ENCODE measurements at regions not wholly inside any gene's neighbourhood (a gene's known extent, or its start where the extent isn't known, plus 50 kb on each side); places are given as distances from the start of the nearest gene placed in this dataset.
"Not testable (repeated sequence)": the region's sequence is repeated elsewhere in the genome, so short reads cannot be mapped to it uniquely, and the experiment has no call there.

DNA sequence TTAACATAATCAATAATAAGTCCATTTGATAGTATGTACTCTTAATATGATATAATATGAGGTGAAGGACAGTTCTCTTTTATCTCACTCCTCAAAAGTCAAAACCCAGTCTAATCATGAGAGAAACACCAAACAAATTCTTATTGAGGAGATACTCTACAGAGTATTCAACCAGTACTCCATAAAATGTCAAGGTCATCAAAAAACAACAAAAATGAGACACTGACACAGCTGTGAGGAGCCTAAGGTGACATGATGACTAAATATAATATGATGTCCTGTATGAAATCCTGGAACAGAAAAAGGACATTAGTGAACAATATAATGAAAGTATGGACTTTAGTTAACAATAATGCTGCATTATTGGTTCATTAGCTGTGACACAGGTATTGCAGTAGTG, 675.1 kb downstream of the HTR1B start:
- in situ Hi-C loops (cut with HindIII; ENCODE audit: low pct_unique_long_range_greater_than_20kb, low sequenced_read_pairs), result no loop called here
- no peak for DNase-seq (ENCODE audit: low read depth)

DNA sequence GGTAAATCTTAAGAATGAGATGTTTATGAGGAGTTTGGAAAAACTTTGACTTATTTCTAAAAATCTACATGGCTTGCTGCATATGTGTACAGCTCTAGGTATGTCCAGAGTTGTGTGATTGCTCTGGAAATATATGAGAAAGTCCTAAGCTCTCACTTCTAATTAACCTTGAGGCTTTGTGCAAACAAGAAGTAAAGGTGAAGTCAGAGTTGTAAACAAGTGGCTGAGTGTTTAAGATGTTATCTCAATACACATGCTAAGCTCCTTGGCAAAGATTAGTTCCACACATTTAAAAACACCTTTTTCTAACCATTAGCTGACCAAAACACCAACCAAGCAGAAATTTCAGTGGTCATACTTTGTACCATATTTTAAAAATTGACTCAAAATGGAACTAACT, 684.2 kb downstream of the HTR1B start:
- DNase-seq (ENCODE audit: low read depth), result no peak
- in situ Hi-C loops (cut with HindIII; ENCODE audit: low pct_unique_long_range_greater_than_20kb, low sequenced_read_pairs), result no loop called here

DNA sequence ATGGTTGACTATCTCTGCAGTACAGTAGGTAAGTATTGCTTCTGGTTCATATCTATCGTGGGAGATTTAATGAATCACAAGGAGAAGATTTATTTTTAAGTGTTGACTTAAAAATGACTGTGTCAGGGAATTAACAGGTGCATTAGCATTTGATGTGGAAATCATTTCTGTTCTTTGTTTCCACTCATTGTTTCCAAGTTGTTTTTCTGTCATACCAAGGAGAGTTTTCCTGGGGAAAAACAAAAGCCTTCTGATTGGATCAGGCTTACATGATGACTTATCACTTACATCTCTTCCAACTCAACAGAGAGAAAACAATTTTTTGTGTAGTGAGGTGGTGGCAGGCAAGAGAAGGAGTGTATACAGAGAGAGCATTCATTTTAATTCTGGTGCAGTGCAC, 686.4 kb downstream of the HTR1B start:
- DNase-seq (ENCODE audit: low read depth), result no peak
- in situ Hi-C loops (cut with HindIII; ENCODE audit: low pct_unique_long_range_greater_than_20kb, low sequenced_read_pairs), result no loop called here

DNA sequence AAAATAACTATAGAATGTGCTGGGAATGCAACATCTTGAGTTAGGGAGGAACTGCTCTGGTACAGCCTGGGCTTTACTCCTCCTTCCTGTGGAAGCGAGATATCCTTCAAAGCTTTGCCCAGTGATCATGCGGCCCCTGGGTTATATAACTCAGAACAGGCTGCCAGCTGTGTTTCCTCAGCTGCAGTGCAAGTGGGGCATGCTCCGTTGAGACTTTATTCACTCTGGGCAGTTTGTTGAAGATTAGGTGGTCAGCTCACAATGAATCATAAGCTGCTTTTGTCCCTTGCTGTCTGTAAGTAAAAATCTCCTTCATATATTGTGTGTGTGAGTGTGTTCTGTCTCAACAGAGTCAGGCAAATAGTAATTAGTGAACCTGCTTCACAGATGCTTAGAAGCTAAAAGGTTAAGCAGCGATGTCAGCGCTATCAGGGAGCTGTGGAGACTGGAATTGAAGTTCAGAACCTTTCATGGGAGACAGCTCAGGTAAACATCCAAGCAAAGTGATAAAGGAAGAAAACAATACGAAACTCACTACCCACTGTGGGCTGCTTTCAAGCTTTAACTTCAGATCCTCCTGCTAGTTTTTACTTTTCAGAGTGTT, 688.4 kb downstream of the HTR1B start:
- in situ Hi-C loops (cut with HindIII; ENCODE audit: low pct_unique_long_range_greater_than_20kb, low sequenced_read_pairs), result no loop called here
- no peak for DNase-seq (ENCODE audit: low read depth)

DNA sequence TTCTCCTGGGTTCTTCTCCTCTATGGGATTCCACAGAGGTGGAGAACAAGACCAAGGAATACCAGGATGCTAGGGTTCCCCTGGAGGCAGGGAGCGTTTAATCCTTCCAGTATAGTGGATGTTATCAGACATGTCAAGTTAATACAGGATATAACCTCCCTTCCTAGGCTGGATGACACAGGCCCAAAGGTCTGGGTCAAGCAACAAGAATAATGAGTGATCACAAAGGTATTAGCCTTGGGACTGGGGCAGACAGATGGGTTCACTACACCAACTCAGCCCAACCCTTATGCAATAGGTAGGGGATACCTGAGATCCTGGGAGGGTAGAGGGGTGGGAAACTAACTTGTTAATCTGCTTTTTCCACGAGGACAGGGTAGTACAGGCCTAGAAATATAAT, 690.3 kb downstream of the HTR1B start:
- in situ Hi-C loops (cut with HindIII; ENCODE audit: low pct_unique_long_range_greater_than_20kb, low sequenced_read_pairs), result no loop called here
- DNase-seq (ENCODE audit: low read depth), result no peak

DNA sequence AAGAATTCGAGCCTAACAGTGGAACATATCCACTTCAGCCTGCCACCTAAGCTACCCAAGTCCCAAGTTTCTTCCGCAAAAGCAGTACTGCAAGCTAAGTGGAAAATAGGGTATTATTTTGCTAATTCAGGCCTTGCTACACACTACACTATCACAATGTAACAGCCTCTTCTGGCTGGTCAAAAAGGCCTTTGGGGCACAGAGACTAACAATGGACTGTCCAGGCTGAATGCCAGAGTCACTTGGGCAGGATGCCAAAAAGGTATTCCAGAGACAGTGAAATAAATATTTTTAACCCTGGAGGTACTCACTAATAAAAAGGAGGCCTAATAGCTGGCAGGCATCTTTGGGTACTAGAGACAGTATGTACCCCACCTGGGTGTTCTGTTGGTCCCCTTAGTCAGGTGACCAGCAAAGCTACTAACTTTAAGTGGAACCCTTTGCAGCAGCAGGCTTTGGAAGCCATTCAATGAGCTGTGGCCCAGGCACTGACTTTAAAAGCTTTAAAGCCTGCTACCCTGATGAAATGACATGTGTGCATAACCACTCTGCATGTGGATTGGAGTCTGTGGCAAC, 692.1 kb downstream of the HTR1B start:
- in situ Hi-C loops (cut with HindIII; ENCODE audit: low pct_unique_long_range_greater_than_20kb, low sequenced_read_pairs), result no loop called here
- no peak for DNase-seq (ENCODE audit: low read depth)

DNA sequence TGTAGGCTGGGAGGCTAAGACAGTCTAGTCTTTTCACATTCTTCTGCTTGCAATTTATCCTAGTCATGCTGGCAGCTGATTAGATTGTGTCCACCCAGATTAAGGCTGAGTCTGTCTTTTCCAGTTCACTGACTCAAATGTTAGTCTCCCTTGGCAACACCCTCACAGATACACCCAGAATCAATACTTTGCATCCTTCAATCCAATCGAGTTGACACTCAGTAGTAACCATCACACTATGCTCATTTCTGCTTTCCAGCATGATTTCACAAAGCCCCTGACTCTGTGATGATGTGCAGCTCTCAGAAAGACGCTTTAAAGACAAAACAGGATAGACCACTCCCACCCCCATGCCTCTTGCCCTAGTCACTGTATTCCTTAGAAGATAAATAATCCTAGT, 693.0 kb downstream of the HTR1B start:
- in situ Hi-C loops (cut with HindIII; ENCODE audit: low pct_unique_long_range_greater_than_20kb, low sequenced_read_pairs), result no loop called here
- DNase-seq (ENCODE audit: low read depth), result no peak

DNA sequence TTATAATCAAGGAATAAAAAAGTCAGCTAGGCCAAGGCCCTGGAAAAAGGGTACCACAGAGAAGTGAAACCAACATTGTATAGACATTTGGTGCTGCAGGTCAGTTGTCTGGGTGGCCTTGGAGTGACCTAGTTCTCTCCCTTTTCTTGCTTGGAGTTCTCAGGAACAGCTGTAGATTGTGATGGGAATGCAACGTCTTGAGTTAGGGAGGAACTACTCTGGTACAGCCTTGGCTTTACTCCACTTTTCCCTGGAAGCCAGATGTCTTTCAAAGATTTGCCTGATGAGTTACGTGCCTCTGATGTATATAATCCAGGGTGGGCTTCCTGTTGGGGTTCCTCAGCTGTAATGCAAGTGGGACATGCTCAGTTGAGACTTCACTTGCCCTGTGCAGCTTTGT, 694.7 kb downstream of the HTR1B start:
- in situ Hi-C loops (cut with HindIII; ENCODE audit: low pct_unique_long_range_greater_than_20kb, low sequenced_read_pairs), result no loop called here
- no peak for DNase-seq (ENCODE audit: low read depth)

DNA sequence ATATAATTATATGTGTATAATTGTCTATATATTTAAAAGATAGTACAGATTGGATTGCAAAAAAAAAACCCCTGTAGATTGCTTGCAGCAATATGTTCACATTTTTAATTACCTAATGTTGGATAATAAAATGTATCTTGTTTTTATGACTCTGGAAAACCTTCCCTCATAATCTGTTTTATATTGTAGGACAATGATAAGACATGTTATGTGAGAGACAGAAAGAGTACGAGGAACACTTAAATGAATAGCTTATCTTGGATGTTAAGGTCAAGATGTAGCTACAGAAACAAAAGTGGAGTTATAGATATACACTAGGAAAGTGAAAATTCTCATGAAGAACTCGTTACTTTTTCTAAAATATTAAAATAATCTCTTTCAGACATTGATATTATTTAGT, 691.6 kb upstream of the IMPG1 start:
- no peak for DNase-seq (ENCODE audit: low read depth)
- in situ Hi-C loops (cut with HindIII; ENCODE audit: low pct_unique_long_range_greater_than_20kb, low sequenced_read_pairs), result no loop called here

DNA sequence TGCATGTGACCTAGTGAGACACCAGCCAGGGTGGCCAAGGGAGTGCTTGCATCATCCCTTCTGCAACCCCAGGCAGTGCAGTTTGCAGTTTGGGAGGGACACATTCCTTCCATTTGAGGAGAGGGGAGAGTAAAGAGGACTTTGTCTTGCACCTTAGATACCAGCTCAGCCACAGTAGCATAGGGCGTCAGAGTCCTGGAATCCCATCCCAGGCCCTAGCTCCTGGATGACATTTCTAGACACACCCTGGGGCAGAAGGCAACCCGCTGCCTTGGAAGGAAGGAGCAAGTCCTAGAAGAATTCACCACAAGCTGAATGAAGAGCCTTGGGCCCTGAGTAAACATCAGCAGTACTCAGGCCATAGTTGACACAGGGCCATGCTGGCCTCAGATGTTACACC, 680.4 kb upstream of the IMPG1 start:
- no peak for DNase-seq (ENCODE audit: low read depth)

DNA sequence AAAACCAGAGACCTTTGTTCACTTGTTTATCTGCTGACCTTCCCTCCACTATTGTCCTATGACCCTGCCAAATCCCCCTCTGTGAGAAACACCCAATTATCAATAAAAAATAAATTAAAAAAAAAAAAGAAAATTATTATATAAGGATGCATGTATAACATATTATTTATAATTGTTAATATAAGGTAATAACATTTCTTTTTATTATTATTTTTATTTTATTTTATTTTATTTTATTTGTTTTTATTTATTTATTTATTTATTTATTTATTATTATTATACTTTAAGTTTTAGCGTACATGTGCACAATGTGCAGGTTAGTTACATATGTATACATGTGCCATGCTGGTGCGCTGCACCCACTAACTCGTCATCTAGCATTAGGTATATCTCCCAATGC, 672.9 kb upstream of the IMPG1 start:
- in situ Hi-C loops (cut with HindIII; ENCODE audit: low pct_unique_long_range_greater_than_20kb, low sequenced_read_pairs), result not testable (repeated sequence)

More for the DNA sequence above, 680.4 kb upstream of the IMPG1 start:
- in situ Hi-C loops (cut with HindIII; ENCODE audit: low pct_unique_long_range_greater_than_20kb, low sequenced_read_pairs), result no loop called here

DNA sequence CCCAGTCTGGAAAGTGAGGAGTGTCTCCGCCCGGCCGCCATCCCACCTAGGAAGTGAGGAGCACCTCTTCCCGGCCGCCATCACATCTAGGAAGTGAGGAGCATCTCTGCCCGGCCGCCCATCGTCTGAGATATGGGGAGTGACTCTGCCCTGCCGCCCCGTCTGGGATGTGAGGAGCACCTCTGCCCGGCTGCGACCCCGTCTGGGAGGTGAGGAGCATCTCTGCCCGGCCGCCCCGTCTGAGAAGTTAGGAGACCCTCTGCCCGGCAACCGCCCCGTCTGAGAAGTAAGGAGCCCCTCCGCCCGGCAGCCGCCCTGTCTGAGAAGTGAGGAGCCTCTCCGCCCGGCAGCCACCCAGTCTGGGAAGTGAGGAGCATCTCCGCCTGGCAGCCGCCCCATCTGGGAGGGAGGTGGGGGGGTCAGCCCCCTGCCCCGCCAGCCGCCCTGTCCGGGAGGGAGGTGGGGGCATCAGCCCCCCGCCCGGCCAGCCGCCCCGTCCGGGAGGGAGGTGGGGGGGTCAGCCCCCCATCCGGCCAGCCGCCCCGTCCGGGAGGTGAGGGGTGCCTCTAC, 671.8 kb upstream of the IMPG1 start:
- in situ Hi-C loops (cut with HindIII; ENCODE audit: low pct_unique_long_range_greater_than_20kb, low sequenced_read_pairs); DNase-seq (ENCODE audit: low read depth): not testable (repeated sequence)

More for the DNA sequence above, 672.9 kb upstream of the IMPG1 start:
- not testable (repeated sequence) for DNase-seq (ENCODE audit: low read depth)

DNA sequence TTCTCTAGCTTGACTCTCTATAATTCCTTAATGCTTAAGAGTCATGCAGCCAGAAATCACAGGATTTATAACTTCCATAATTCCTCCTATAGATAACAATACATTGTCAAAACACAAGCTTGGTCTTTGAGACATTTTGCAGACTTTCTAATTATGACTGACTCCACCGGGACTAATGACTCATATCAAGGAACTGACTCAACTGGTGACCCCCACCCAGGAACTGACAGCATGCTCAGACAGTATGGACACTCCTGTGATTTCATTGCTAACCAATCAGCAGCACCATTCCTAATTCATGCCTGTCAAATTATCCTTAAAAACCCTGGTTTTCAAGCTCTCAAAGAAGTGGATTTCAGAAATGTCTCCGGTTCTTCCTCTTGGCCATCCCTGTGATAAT, 670.5 kb upstream of the IMPG1 start:
- in situ Hi-C loops (cut with HindIII; ENCODE audit: low pct_unique_long_range_greater_than_20kb, low sequenced_read_pairs), result no loop called here
- no peak for DNase-seq (ENCODE audit: low read depth)

DNA sequence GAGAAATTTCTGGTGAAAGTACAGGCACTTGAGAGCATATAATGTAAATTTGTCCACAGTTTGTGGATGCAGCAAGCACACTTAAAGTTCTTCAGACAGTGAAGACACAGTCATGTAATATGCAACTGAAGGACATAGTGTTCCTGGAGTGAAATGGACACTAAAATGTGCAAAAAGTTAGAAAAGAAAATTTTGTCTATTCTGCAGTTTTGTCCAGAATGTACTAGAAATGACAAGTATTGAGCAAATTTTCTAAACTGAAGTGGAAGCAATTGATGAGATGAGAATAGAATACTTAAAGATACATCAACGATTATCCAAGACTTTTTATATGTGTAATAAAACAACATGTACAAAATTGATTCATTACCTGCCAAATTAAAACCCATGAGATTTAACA, 647.0 kb upstream of the IMPG1 start:
- DNase-seq (ENCODE audit: low read depth), result no peak
- in situ Hi-C loops (cut with HindIII; ENCODE audit: low pct_unique_long_range_greater_than_20kb, low sequenced_read_pairs), result no loop called here

DNA sequence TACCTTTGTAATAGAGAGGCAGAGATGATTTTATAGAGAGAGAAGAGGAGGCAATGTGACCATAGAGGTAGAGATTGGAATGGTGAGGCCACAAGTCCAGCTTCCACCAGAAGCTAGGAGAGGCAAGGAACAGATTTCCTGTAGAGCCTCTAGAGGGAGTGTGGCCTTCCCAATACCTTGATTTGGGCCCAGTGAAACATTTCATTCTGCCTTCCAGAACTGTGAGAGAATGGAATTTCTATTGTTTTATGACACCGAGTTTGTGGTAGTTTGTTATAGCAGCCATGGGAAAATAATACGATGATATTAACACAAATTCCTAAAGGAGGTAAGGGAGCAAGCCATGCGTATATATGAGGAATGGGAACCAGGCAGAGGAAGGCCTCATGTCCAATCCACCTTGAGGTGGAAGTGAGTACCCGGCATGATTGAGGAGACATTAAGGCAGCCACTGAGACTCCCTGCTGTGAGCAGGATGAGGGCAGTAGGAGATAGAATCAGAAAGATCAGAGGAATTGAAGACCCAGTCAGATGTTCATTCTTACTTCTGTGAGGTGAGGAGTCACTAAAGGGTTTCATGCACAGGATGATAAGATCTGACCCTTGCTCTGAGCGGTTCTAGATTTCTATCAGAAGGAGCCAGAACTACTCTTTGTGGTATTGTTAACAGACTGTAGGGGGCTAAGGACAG, 636.3 kb upstream of the IMPG1 start:
- in situ Hi-C loops (cut with HindIII; ENCODE audit: low pct_unique_long_range_greater_than_20kb, low sequenced_read_pairs), result no loop called here
- no peak for DNase-seq (ENCODE audit: low read depth)

DNA sequence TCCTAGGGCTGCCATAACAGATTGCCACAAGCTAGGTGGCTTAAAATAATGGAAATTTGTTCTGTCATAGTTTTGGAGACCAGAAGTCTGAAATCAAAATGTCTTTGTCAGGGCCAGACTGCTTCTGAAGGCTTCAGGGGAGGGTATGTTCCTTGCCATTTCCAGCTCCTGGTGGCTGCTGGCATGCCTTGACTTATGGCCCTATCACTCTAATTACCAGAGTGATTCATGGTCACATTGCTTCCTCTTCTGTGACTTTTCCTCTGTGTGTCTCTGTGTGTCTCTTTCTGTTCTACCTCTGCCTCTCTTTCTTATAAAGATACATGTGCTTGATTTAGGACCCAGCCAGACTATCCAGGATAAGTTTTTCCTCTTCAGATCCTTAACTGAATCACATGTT, 635.2 kb upstream of the IMPG1 start:
- in situ Hi-C loops (cut with HindIII; ENCODE audit: low pct_unique_long_range_greater_than_20kb, low sequenced_read_pairs), result no loop called here
- no peak for DNase-seq (ENCODE audit: low read depth)

DNA sequence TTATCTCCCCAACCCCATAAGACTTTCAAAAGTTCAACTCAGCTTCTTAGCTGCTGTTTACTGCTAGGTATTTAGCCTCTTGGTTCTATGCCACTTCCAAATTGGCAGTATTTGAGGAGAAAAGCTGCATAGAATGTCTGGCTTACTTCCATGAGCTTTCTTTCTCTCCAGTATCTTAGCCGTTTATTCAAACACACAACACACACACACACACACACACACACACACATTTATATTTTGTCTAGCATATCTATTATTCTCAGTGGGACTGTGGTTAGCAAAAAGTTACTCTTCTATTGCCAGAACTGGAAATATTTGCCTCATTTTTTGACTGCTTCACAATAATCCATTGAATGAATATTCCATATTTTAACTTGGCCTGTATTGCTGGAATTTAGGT, 634.2 kb upstream of the IMPG1 start:
- no peak for DNase-seq (ENCODE audit: low read depth)
- in situ Hi-C loops (cut with HindIII; ENCODE audit: low pct_unique_long_range_greater_than_20kb, low sequenced_read_pairs), result no loop called here

DNA sequence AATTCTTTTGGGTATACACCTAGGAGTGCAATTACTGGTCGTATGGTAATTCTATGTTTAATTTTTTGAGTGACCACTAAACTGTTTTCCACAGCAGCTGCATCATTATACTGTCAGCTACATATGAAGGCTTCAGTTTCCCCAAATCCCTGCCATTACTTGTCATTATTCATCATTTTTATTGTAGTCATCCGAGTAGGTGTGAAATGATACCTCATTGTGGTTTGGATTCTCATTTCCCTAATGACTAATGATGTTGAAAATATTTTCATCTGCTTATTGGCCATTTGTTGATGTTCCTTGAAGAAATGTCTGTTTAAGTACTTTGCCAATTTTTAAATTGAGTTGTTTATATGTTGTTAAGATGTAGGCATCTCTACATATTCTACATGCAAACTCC, 633.6 kb upstream of the IMPG1 start:
- in situ Hi-C loops (cut with HindIII; ENCODE audit: low pct_unique_long_range_greater_than_20kb, low sequenced_read_pairs), result no loop called here
- DNase-seq (ENCODE audit: low read depth), result no peak

DNA sequence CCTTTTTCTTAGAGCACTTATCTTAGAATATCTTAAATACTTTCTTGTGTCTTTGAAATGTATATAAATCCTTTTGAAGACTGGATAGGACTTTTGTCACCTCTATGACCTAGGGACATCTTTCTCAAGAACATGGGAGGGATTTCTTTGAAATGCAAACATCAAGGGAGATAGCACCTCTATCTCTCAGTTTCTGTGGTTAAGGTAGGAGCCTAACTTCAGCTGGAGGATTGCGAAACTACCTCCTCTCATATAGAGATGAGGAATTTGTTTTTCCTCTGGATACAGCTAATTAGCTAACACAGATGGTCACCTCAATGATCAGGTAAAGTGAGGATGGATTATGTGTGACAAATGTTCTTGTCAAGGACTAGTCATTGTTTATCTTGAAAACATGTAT, 631.3 kb upstream of the IMPG1 start:
- DNase-seq (ENCODE audit: low read depth), result no peak

DNA sequence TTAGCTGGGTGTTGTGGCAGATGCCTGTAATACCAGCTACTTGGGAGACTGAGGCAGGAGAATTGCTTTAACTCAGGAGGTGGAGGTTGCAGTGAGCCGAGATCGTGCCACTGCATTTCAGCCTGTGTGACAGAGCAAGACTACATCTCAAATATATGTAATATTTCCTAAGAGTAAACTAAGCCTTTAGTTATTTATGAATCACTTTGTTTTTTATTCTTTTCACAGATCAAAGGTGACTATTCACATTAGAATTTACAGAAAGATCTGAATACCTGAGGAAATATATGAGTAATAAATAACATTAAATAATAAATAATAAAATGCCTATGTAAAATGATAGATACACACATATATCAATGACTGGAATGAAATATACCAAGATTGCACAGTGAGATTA, 630.8 kb upstream of the IMPG1 start:
- in situ Hi-C loops (cut with HindIII; ENCODE audit: low pct_unique_long_range_greater_than_20kb, low sequenced_read_pairs), result no loop called here

More for the DNA sequence above, 631.3 kb upstream of the IMPG1 start:
- in situ Hi-C loops (cut with HindIII; ENCODE audit: low pct_unique_long_range_greater_than_20kb, low sequenced_read_pairs), result no loop called here

More for the DNA sequence above, 630.8 kb upstream of the IMPG1 start:
- DNase-seq (ENCODE audit: low read depth), result no peak

All from Caki2 (cell line).